Upper lobe of left lung (tissue), 4 donors: ENCODE measurements at regions not wholly inside any gene's neighbourhood (a gene's known extent, or its start where the extent isn't known, plus 50 kb on each side); places are given as distances from the start of the nearest gene placed in this dataset.

Source experiments
- POLR2AphosphoS5 ChIP-seq, 2 donors: sonication (generic); formaldehyde crosslinking; IDR thresholded peaks; one replicate each; pipeline ENCODE4 v1.5.1; 2017; ENCODE audit warnings: antibody characterized with exemption in 2 of 2
- TF ChIP-seq, protein P1 (sequence below), 6 experiments: fragments of 450-650 bp in 4 of 6; fragments of 200-600 bp in 2 of 6; sonication (generic) in 2 of 6; IDR thresholded peaks; one replicate each; pipeline ENCODE4 v1.5.1; 2016 to 2019; ENCODE audit warnings: antibody characterized with exemption in 6 of 6

DNA sequence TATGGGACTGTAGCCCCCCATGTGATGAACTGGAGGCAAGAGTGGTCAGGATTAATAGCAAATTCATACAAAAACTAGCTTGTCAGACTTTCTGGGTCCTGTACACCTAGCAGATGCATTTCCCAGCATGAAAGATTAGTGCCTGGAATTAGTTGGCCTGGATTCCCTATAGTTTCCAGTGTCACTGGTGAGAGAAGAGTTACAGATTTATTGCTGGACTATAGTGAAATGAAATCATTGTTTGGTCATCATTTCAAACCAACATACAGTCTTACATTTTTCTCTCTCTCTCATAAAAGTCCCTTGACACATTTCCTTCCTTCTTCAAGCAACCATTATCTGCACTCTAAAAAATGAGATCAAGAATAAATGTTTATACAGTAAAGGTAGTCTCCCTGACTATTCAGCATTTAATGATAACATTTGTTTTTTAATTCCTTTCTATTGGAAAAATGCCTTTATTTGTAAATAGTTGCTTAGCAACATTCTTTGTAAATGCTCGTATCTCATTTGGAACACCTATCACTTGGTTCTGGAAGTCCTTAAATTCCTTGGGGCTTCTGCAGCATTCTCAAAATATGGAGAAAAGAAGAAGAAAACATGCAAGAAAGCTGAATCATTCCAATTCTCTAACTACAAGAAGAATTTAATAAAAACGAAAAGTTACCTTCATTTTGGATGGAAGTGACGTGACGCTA lies 144.4 kb downstream of the MREG start:
- TF ChIP-seq POLR2AphosphoS5 (IDR thresholded peaks at IDR 0.05) = no peak
- TF ChIP-seq, protein P1, sequence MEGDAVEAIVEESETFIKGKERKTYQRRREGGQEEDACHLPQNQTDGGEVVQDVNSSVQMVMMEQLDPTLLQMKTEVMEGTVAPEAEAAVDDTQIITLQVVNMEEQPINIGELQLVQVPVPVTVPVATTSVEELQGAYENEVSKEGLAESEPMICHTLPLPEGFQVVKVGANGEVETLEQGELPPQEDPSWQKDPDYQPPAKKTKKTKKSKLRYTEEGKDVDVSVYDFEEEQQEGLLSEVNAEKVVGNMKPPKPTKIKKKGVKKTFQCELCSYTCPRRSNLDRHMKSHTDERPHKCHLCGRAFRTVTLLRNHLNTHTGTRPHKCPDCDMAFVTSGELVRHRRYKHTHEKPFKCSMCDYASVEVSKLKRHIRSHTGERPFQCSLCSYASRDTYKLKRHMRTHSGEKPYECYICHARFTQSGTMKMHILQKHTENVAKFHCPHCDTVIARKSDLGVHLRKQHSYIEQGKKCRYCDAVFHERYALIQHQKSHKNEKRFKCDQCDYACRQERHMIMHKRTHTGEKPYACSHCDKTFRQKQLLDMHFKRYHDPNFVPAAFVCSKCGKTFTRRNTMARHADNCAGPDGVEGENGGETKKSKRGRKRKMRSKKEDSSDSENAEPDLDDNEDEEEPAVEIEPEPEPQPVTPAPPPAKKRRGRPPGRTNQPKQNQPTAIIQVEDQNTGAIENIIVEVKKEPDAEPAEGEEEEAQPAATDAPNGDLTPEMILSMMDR (IDR thresholded peaks at IDR 0.05) = no peak
